ENCODE measurements at regions not wholly inside any gene's neighbourhood (a gene's known extent, or its start where the extent isn't known, plus 50 kb on each side); places are given as distances from the start of the nearest gene placed in this dataset.

- no peak for TF ChIP-seq CTCF (IDR thresholded peaks at IDR 0.05; ENCODE audit: partially characterized antibody, unreplicated experiment)
- Mint-ChIP-seq H3K27ac (ENCODE audit: unreplicated experiment) (no peak overlapping the region), H3K9me3 (ENCODE audit: unreplicated experiment) (peaks cover 2% of the 10 kb centered on the region), H3K4me3 (ENCODE audit: unreplicated experiment) (no peak overlapping the region), H3K27me3 (ENCODE audit: unreplicated experiment) (peaks cover 4% of the 10 kb centered on the region), H3K36me3 (ENCODE audit: unreplicated experiment) (no peaks in the 10 kb centered on the region), H3K4me1 (ENCODE audit: low read depth, unreplicated experiment) (no peaks in the 10 kb centered on the region)
- DNase-seq, result no peak
Measured at GRCh38 chr3:8186213-8186612, 315.4 kb upstream of the LMCD1 start.

- Mint-ChIP-seq H3K36me3 (ENCODE audit: unreplicated experiment) (no peaks in the 10 kb centered on the region), H3K4me3 (ENCODE audit: unreplicated experiment) (no peak overlapping the region), H3K9me3 (ENCODE audit: unreplicated experiment) (peaks cover 2% of the 10 kb centered on the region), H3K27me3 (ENCODE audit: unreplicated experiment) (peaks cover 4% of the 10 kb centered on the region), H3K27ac (ENCODE audit: unreplicated experiment) (no peak overlapping the region), H3K4me1 (ENCODE audit: low read depth, unreplicated experiment) (no peaks in the 10 kb centered on the region)
- TF ChIP-seq CTCF (IDR thresholded peaks at IDR 0.05; ENCODE audit: partially characterized antibody, unreplicated experiment), result no peak
- DNase-seq, result no peak
Measured at GRCh38 chr3:8187996-8188395, 313.6 kb upstream of the LMCD1 start.

- H3K4me1 Mint-ChIP-seq (ENCODE audit: low read depth, unreplicated experiment), result no peaks in the 10 kb centered on the region
- no peak overlapping the region for H3K27ac Mint-ChIP-seq (ENCODE audit: unreplicated experiment)
- H3K4me3 Mint-ChIP-seq (ENCODE audit: unreplicated experiment), result no peak overlapping the region
- H3K9me3 Mint-ChIP-seq (ENCODE audit: unreplicated experiment), result peaks cover 2% of the 10 kb centered on the region
- DNase-seq, result no peak
- TF ChIP-seq CTCF (IDR thresholded peaks at IDR 0.05; ENCODE audit: partially characterized antibody, unreplicated experiment), result no peak
- H3K27me3 Mint-ChIP-seq (ENCODE audit: unreplicated experiment), result peaks cover 4% of the 10 kb centered on the region
- no peaks in the 10 kb centered on the region for H3K36me3 Mint-ChIP-seq (ENCODE audit: unreplicated experiment)
Measured at GRCh38 chr3:8189051-8189450, 312.6 kb upstream of the LMCD1 start.

GRCh38 chr3:8191406-8191805 is 310.2 kb upstream of the LMCD1 start:
- no peaks in the 10 kb centered on the region for H3K36me3 Mint-ChIP-seq (ENCODE audit: unreplicated experiment)
- DNase-seq, result no peak
- peaks cover under 1% of the 10 kb centered on the region for H3K9me3 Mint-ChIP-seq (ENCODE audit: unreplicated experiment)
- H3K27me3 Mint-ChIP-seq (ENCODE audit: unreplicated experiment), result peaks cover under 1% of the 10 kb centered on the region
- H3K4me3 Mint-ChIP-seq (ENCODE audit: unreplicated experiment), result no peak overlapping the region
- no peaks in the 10 kb centered on the region for H3K4me1 Mint-ChIP-seq (ENCODE audit: low read depth, unreplicated experiment)
- no peak for TF ChIP-seq CTCF (IDR thresholded peaks at IDR 0.05; ENCODE audit: partially characterized antibody, unreplicated experiment)
- H3K27ac Mint-ChIP-seq (ENCODE audit: unreplicated experiment), result no peak overlapping the region

GRCh38 chr3:8197384-8197783 is 304.2 kb upstream of the LMCD1 start:
- H3K27ac Mint-ChIP-seq (ENCODE audit: unreplicated experiment), result no peak overlapping the region
- no peak for TF ChIP-seq CTCF (IDR thresholded peaks at IDR 0.05; ENCODE audit: partially characterized antibody, unreplicated experiment)
- no peaks in the 10 kb centered on the region for H3K36me3 Mint-ChIP-seq (ENCODE audit: unreplicated experiment)
- DNase-seq, result no peak
- H3K27me3 Mint-ChIP-seq (ENCODE audit: unreplicated experiment), result no peaks in the 10 kb centered on the region
- H3K4me1 Mint-ChIP-seq (ENCODE audit: low read depth, unreplicated experiment), result no peaks in the 10 kb centered on the region
- H3K4me3 Mint-ChIP-seq (ENCODE audit: unreplicated experiment), result no peak overlapping the region
- H3K9me3 Mint-ChIP-seq (ENCODE audit: unreplicated experiment), result no peaks in the 10 kb centered on the region
